ENCODE measurements at regions not wholly inside any gene's neighbourhood (a gene's known extent, or its start where the extent isn't known, plus 50 kb on each side); places are given as distances from the start of the nearest gene placed in this dataset.

DNA sequence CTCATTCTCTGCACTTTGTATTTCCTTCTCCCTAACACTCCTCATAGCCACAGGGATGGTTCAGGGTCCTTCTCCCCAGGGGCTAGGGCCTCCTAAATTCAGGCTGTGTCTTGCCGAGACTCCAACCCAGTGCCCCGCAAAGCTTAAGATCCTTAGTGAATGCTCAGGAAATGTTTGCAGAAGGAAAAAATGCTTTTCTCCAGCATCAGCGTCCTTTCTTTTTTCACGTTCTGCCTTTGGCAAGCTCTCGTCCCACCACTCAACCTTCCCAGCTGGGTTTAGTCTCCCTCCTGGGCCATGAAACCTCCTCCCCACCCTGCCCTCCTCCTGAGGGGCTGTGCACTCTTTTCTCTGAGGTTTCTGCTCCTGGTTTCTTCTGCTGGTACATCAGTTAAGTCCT, 503.8 kb upstream of the B3GAT1 start:
- no peak for FAIRE-seq
- DNase-seq (ENCODE audit: low spot score) = no peak

DNA sequence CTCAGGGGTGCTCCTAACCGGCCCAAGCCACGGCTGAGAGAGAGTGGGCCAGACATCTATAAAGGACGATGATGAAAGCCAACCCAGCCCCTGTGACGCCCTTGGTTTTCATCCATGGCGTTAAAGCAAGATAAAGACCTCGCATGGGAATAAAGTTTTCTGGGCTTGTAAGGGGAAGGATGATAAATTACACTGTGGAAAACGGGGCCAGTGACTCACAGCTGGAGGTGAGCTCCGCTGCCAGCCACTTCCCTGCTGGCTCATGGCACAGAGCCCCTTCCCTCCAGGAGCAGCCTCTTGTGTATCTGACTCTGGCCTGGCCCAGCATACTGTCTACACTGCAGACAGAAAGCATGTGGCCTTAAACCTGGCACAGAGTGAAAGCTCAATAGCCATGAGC, 503.2 kb upstream of the B3GAT1 start:
- DNase-seq (ENCODE audit: low spot score) (no peak), FAIRE-seq (no peak)

DNA sequence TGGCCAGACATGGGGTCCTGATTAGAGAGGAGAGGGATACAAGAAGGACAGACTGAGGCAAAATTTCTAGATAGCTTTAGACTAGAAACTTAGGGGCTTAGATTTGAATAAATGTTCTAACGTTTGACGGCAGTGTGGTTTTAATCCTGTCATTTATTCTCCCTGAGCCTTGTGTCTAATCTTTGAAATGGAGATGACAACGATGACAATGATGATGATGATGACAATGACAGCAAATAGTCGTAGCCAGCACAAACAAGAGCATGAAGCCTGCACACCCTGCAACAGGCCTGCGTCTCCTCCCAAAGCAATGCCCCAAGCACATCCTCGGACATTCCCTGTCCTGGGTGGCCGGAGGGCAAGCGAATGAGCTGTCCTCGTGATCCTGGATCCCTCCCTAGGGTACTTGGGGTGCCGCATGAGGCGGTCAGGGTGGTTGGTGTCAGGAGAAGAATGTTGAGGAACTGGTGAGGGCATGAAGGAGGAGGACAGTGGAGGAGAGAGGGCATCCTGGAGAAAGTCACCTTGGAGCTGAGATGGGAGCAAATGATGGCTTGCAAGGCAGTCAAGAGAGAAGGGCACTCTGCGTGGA, 502.1 kb upstream of the B3GAT1 start:
- FAIRE-seq (no peak), DNase-seq (ENCODE audit: low spot score) (no peak)

DNA sequence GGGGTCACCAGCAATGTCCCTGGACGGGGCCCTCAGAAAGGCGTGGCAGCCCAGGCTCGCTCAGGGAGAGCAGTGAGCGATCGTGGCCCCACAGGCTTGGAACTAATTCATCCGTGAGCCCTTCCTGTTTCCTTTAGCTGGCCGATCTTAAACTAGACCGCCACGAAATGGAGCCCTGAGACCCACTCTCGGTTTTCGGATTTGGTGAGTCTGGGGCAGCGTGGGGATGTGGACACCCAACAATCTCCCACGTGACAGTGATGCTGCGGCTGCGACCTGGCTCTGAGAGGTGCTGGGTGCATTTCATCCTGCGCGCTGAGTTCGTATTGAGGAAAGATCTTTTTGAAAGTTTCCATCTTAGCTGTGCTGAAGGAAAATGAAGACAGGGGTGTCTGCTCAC, 501.3 kb upstream of the B3GAT1 start:
- FAIRE-seq (no peak), DNase-seq (ENCODE audit: low spot score) (no peak)

DNA sequence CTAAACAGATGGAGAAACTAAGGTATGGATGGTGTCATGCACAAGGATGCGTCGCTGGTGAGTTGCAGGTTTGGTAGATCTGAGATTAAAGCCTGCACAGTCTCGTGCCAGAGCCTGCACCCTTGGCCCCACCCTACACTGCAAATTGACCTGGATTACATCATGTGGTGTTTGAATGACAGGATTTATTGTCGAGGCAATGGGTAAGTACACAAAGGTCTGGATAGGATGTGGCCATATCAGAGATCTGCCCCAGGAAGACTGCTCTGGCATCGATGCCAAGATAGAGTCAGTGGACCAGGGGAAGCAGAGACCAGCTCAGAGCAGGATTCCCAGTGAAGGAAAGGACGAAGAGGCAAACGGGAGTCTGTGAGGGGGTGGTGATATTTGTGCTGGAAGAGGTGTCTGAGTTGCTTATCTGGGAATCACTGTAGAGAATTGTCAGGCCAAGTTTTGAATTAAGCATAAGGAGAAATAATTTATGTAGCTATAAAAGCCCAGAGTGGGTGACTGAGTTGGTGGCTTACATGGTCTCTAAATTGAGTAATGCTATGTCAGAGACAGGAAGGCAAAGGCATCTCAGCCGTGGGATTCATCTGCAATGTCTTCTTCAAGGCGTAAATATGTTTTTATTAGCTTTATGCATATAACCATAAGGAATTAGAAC, 499.6 kb upstream of the B3GAT1 start:
- DNase-seq (ENCODE audit: low spot score) (no peak), FAIRE-seq (no peak)

DNA sequence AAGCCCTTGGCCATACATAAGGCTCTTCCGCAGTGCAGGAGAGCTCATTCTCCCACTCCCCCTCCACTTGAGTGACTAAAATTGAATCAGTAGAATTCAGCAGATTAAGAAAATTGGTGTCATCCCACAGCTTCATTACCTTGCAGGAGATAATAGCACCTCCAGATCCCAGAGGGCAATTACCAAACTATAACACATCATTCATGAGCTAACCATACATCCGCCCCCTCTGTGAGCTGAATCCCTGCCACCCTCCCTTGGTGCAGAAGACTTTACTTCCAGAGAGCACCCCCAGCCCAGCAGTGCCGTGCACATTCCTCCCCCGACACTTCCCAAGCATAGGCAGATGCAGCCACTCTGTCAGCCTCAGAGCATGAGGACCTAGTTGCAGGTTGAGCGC, 496.5 kb upstream of the B3GAT1 start:
- FAIRE-seq (no peak), DNase-seq (ENCODE audit: low spot score) (no peak)

DNA sequence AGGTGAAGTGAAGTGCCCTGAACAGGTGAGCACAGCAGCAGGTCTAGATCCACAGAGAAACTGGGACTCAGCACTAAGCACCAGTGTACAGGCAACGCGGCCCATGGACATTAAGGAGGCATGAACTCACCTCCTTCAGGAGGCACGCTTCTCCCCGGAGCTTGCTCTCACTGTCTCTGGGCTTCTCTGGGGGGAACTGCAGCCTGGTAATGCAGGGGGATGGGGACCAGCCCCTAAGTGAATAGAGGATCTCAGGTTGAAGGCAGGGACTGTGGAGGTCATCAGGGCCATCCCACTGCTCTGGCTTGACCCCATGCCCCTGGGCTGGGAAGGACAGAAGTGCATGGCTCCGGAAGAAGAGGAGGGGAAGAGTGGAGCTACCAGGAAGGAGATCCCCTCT, 495.6 kb upstream of the B3GAT1 start:
- FAIRE-seq = no peak
- DNase-seq (ENCODE audit: low spot score) = no peak

DNA sequence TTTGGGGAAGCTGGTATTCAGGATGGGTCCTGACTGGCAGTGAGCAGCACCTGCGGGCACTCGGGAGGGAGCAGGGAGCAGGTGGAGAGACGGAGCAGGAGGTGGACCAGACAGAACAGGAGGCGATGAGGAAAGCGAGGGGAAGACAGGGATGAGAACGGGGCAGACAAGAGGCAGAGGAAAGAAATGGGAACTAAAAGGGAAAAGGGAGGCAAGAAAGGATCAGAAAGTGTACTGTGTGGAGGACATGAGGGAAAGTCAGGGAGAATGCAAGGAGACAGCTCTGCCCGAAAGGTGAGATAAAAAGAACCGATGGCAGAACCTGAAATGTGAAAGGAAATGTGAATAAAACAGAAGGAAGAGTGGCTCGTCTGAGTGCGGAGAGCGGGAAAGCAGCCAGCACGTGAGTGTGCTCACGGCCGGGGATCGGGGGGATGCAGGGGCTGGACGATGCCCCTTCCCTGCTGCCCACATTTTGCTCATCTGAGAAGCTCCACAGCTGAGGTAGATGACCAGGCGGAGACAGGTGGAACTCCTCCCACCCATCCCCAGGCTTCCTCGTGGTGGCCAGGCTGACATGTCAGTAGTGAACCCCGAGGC, 494.4 kb upstream of the B3GAT1 start:
- no peak for DNase-seq (ENCODE audit: low spot score)
- no peak for FAIRE-seq

DNA sequence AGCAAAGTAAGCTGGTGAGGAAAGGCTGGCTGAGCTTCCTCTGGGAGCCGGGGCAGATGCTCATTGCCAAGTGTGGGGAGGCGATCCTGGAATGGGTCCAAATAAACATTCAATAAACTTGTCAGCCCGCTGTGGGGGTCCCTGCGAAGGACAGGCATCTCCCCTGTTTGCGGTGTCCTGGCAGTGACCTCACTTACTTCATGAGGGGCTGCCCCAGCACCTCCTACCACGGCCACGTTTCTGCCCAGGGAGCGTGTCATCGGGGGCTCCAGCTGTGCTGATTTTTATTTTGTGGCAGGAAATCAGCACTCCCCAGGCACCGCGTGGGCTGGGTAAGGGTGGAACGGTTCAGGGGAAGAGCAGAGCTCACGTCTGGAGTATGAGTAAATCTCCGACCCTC, 493.9 kb upstream of the B3GAT1 start:
- no peak for FAIRE-seq
- DNase-seq (ENCODE audit: low spot score) = no peak

DNA sequence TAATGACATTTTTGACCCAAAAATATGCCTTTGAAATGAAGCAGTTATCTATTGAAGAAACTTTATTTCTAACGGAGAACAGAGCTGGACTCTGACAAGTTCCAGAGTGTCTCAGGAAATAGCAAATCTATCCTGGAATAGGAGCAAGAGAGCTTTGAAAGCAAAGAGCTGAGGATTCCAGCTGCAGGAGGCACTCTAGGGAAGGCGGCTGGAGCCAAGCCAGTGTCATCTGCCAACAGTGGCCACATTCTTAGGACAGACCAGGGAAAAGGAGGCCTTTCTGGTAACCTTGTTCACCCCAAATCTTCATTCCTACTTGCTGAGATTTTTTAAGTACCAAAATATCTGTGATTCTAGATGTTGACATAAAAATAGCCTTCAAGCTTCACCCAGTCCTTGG, 493.5 kb upstream of the B3GAT1 start:
- no peak for FAIRE-seq
- no peak for DNase-seq (ENCODE audit: low spot score)

DNA sequence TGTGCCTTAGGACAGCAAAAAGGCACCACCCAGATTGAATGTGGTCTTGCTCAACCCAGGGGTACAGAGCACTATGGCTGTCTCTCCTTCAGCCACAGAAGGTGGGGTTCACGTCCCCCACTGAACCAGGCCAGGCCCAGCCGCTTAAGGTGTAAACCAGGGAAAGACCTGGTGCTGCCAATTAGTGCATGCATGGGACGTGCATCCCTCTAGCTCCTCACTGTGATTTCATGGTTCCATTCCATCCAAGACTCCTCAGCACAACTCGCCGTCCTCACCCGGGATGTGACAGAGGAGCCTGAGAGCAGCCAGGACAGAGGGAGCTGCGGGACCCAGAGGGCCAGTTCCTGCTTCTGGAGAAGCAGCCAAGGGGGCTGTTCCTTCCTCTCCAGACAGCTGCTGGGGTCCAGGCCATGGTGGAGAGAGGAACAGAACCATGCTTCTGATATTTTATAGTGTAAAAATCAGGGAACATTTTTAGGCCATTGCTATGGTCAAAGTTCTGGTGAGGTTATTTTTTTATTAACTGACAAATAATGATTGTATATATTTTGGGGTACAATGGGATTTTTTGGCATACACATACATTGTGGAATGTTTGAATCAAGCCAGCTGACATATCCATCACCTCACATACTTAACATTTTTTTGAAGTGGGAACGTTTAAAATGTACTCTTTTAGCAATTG, 492.2 kb upstream of the B3GAT1 start:
- DNase-seq (ENCODE audit: low spot score) = no peak
- FAIRE-seq = no peak

DNA sequence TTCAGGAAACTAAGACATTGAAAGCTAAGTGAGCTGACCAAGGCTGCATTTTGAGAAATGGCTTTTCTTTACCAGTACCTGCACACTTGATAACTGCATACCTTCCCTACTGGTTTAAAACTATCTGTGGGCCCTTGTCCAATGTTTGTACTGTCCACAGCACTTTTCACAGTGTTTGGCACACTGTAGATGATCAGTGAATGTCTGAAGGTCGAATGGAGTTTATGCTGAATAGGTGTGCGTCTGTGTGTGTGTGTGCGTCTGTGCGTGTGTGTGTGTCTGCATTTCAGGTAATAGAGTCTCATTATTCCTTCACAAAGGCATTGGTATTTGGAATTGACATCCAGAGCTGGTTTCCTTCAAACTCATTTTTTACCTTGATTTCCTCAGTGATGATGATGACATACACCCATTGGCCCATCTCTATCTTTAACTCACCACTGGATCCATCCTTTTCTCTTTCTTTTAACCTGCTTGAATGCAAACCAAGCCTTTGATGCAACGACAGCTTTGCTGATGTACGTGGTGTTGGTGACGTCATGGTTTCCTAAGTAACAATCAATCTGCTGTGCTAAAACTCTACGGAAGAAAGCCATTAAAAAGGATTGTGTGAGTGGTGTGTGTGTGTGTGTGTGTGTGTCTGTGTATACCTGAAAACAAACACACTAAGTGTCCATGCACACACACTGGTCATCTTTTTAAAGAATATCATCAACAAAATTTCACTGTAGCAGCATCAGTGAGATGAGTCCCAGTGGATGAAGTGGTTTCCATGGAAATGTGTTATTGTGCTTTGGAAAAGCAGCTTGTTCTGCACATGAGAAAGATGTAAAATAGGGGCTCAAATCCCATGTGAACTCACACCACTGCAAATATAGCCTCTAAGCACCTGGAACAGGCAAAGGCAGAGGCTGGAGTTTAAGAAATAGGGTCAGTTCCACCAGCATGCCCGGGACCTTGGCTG, 490.2 kb upstream of the B3GAT1 start:
- no peak for FAIRE-seq

DNA sequence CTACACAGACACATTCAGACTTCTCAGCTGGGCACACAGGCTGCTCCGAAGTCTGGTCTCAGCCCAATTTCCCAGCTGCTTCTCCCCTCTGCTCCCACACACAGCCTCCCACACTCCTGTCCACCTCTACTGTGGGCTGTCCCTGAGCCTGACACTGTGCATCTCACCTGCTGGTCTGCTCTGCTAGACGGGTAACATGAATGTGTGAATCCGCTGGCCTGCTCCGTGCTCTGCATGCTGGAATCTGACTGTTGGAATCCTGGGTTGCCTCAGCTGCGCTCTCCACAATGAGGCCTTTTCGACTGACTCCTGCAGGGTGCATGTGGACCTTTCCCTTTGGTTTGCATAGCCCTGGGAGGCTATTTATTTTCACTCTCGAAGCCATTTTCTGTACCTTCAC, 489.5 kb upstream of the B3GAT1 start:
- no peak for DNase-seq (ENCODE audit: low spot score)
- no peak for FAIRE-seq

More for the DNA sequence above, 490.2 kb upstream of the B3GAT1 start:
- no peak for DNase-seq (ENCODE audit: low spot score)

DNA sequence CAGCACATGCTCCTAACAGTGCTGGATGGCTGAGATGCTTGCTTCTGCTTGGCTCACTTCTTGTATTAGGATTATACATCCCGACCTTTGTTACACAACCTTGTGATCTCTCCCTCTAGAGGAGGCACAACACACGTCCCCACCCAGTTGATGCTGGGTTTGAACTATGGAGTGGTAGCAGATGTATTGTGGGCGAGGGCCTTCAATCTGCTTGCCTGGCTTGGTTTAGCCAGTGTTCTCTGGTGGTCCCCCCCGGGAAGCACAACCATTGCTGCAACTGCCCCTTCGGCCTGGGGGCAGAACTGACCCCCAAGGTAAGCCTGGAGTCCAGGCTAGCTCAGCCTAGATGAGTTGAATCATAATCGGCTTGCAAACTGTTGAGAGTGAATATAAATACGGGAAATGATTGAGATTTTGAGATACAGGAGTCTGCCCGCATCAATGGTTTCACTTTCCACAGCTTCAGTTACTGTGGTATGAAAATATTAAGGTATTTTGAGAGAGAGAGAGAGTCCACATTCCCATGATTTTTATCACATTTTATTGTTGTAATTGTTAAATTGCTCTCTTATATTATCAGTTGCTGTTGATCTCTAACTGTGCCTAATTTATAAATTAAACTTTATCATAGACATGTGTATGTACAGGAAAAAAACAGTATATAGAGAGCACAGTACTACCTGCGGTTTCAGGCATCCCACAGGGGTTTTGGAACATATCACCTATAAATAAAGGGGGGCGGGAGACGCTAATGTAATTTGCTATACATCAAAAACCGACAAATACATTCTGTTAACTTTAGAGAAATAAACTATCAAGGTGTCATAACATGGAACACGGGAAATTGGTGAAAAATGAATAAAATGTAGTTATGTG, 482.0 kb upstream of the B3GAT1 start:
- no peak for FAIRE-seq

DNA sequence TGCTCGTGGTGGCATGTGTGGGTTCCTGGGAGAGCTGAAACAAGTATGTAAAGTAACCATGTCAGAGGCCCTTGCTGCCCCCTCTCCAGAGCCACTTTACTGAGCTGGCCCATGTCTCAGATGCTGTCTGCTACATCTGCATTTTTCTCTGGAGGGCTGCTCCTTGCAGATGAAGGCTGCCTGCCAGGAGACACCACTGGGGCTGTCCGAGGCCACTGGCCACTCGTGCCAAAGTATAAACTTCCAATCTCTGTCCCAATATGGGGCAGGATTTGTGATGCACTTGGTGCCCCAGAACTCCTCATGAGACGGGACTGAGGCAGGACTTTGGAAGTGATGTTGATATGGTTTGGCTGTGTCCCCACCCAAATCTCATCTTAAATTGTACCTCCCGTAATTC, 478.4 kb upstream of the B3GAT1 start:
- no peak for FAIRE-seq
- DNase-seq (ENCODE audit: low spot score) = no peak

More for the DNA sequence above, 482.0 kb upstream of the B3GAT1 start:
- DNase-seq (ENCODE audit: low spot score) = no peak

DNA sequence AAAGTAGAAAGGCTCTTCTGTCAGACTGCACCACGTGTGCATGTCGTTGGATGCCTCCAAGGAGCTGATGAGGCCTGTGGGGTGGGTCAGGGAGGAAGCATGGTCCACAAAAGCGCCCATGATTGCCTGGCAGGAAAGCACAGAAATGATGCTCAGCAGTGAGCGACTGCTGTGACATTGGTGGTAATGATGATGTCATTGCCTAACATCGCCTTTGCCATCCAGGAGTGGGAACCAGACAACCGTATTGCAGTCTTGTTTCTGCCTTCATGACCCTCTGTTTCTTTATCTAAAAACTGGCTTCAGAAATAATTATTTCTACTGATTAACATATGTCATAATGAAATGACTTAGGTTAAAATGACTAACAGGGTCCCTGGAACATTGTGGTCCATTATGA, 477.8 kb upstream of the B3GAT1 start:
- DNase-seq (ENCODE audit: low spot score) (no peak), FAIRE-seq (no peak)

DNA sequence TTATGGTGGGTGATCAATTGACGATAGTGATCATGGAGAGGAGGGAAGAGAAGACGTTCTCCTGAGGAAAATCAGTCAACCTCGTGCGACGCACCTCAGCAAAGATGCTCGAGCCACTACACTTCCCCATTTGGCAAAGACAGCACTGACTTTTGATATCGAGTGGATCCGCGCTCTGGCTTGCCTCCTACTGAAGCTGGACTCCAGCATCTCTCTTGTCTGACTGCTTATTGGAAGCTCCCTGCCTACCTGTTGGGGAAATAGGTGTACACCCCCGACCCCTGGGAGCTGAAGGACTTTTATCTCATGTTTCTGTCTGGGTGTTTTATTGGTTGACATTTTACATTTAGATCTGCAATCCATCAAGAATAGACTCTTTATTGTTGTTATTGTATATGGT, 476.8 kb upstream of the B3GAT1 start:
- FAIRE-seq = no peak

DNA sequence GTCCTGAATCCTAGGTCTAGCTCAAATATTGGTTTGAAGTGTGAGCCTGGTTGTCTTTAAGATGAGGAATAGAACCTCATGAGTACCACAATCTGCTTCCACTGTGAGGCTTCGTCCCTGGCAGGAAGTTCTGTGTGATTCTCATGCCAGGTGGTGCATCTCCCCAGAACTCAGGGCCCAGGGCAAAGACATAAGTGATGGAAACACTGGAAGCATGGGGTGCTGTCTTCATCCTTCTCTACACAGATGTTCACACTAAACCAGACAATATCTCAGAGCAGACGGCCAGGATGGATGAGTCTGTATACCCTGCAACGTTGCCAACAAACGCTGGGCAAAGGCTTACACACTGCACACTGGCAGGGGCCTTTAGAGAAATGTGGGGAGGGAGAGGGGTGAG, 475.9 kb upstream of the B3GAT1 start:
- FAIRE-seq = no peak

More for the DNA sequence above, 476.8 kb upstream of the B3GAT1 start:
- DNase-seq (ENCODE audit: low spot score) = no peak

DNA sequence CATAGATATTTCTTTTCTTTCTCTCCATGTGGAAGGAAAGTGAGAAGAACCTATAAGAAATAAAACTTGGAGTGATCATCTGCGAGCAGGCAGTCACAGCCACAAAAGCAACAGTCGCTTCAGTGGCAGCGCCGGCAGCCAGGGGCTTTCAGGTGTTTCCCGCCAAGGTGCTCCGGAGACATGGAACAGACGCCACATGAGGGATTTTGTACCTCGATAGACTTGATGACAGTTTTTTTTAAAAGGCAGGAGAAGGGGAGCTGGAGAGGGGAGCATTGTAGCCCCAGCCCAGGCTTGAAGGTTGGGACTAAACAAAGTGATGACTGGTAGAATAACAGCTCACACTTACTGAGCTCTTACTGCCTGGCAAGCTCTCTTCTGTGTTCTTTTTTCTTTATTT, 471.4 kb upstream of the B3GAT1 start:
- DNase-seq (ENCODE audit: low spot score) = no peak
- FAIRE-seq = no peak

More for the DNA sequence above, 475.9 kb upstream of the B3GAT1 start:
- no peak for DNase-seq (ENCODE audit: low spot score)

DNA sequence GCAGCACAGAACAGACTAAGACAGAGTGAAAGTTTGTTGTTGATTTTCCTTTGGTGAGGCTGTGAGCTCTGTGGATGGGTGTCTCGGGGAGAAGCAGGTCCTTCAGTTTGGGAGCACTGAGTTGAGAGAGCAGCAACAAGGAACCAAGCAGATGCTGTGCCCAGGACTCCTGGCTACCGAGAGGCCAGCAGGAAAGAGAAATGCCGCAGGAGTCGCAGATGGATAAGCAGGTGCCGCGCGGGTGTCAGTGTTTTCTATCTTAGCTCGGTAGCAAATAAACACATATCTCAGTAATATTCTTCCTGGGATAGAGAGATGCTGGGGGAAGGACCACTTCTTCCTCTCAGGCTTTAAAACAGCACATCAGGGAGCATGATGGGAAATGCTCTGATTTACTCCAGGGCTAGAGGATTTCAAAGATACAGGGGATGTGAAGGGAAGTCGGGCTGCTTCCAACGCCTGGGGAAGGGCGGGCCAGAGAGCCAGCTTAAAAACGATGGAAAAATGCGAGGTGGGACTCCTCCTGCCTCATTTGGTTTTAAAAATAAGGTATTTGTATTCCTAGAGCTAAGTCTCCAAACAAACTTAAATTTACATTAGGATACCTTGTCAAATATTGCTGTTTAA, 470.7 kb upstream of the B3GAT1 start:
- no peak for DNase-seq (ENCODE audit: low spot score)
- no peak for FAIRE-seq
